ENCODE measurements at regions not wholly inside any gene's neighbourhood (a gene's known extent, or its start where the extent isn't known, plus 50 kb on each side); places are given as distances from the start of the nearest gene placed in this dataset.

- TF ChIP-seq CTCF (IDR thresholded peaks at IDR 0.05; ENCODE audit: extremely low read depth, low read depth, low read length): no peak
- Histone ChIP-seq H3K4me2 (ENCODE audit: insufficient read depth, low read length) (no peak overlapping the region), H3K27ac (ENCODE audit: low read depth, low read length) (no peak overlapping the region), H4K20me1 (ENCODE audit: insufficient read depth, low read length) (no peaks in the 10 kb centered on the region), H3K4me1 (ENCODE audit: insufficient read depth, low read length) (no peaks in the 10 kb centered on the region), H3K27me3 (ENCODE audit: insufficient read depth, low read length) (no peaks in the 10 kb centered on the region), H3K79me2 (ENCODE audit: insufficient read depth, low read length) (no peaks in the 10 kb centered on the region), H3K4me3 (ENCODE audit: insufficient read depth, low read length) (no peak overlapping the region), H3K9me3 (ENCODE audit: low read depth, low read length) (peaks cover 2% of the 10 kb centered on the region), H3K36me3 (ENCODE audit: insufficient read depth, low read length) (no peaks in the 10 kb centered on the region), H2AFZ (ENCODE audit: low read length) (no peak overlapping the region)
- DNase-seq (ENCODE audit: insufficient read length, low spot score, missing footprints): no peak
Measured at GRCh38 chr19:28581468-28581770, 631.5 kb downstream of the UQCRFS1 start.

- Histone ChIP-seq H3K4me1 (ENCODE audit: insufficient read depth, low read length) (no peaks in the 10 kb centered on the region), H3K79me2 (ENCODE audit: insufficient read depth, low read length) (no peaks in the 10 kb centered on the region), H4K20me1 (ENCODE audit: insufficient read depth, low read length) (no peaks in the 10 kb centered on the region), H3K9me3 (ENCODE audit: low read depth, low read length) (peaks cover 2% of the 10 kb centered on the region), H3K4me3 (ENCODE audit: insufficient read depth, low read length) (no peak overlapping the region), H3K27me3 (ENCODE audit: insufficient read depth, low read length) (no peaks in the 10 kb centered on the region), H3K36me3 (ENCODE audit: insufficient read depth, low read length) (no peaks in the 10 kb centered on the region), H3K4me2 (ENCODE audit: insufficient read depth, low read length) (no peak overlapping the region), H3K27ac (ENCODE audit: low read depth, low read length) (no peak overlapping the region), H2AFZ (ENCODE audit: low read length) (no peak overlapping the region)
- TF ChIP-seq CTCF (IDR thresholded peaks at IDR 0.05; ENCODE audit: extremely low read depth, low read depth, low read length): no peak
- no peak for DNase-seq (ENCODE audit: insufficient read length, low spot score, missing footprints)
Measured at GRCh38 chr19:28578786-28579505, 634.0 kb downstream of the UQCRFS1 start.

GRCh38 chr19:28578208-28578607, 634.7 kb downstream of the UQCRFS1 start:
- no peaks in the 10 kb centered on the region for H3K36me3 ChIP-seq (ENCODE audit: insufficient read depth, low read length)
- H3K79me2 ChIP-seq (ENCODE audit: insufficient read depth, low read length): no peaks in the 10 kb centered on the region
- peaks cover 2% of the 10 kb centered on the region for H3K9me3 ChIP-seq (ENCODE audit: low read depth, low read length)
- no peak overlapping the region for H3K4me2 ChIP-seq (ENCODE audit: insufficient read depth, low read length)
- no peak for TF ChIP-seq CTCF (IDR thresholded peaks at IDR 0.05; ENCODE audit: extremely low read depth, low read depth, low read length)
- no peak for DNase-seq (ENCODE audit: insufficient read length, low spot score, missing footprints)
- H3K4me3 ChIP-seq (ENCODE audit: insufficient read depth, low read length): no peak overlapping the region
- no peaks in the 10 kb centered on the region for H4K20me1 ChIP-seq (ENCODE audit: insufficient read depth, low read length)
- H3K27ac ChIP-seq (ENCODE audit: low read depth, low read length): no peak overlapping the region
- H2AFZ ChIP-seq (ENCODE audit: low read length): no peak overlapping the region
- no peaks in the 10 kb centered on the region for H3K27me3 ChIP-seq (ENCODE audit: insufficient read depth, low read length)
- no peaks in the 10 kb centered on the region for H3K4me1 ChIP-seq (ENCODE audit: insufficient read depth, low read length)

GRCh38 chr19:28577666-28578065, 635.3 kb downstream of the UQCRFS1 start:
- Histone ChIP-seq H3K79me2 (ENCODE audit: insufficient read depth, low read length) (no peaks in the 10 kb centered on the region), H4K20me1 (ENCODE audit: insufficient read depth, low read length) (no peaks in the 10 kb centered on the region), H3K27ac (ENCODE audit: low read depth, low read length) (no peak overlapping the region), H3K4me1 (ENCODE audit: insufficient read depth, low read length) (no peaks in the 10 kb centered on the region), H3K4me2 (ENCODE audit: insufficient read depth, low read length) (no peak overlapping the region), H3K36me3 (ENCODE audit: insufficient read depth, low read length) (no peaks in the 10 kb centered on the region), H3K27me3 (ENCODE audit: insufficient read depth, low read length) (no peaks in the 10 kb centered on the region), H3K4me3 (ENCODE audit: insufficient read depth, low read length) (no peak overlapping the region), H2AFZ (ENCODE audit: low read length) (no peak overlapping the region), H3K9me3 (ENCODE audit: low read depth, low read length) (peaks cover 2% of the 10 kb centered on the region)
- TF ChIP-seq CTCF (IDR thresholded peaks at IDR 0.05; ENCODE audit: extremely low read depth, low read depth, low read length): no peak
- DNase-seq (ENCODE audit: insufficient read length, low spot score, missing footprints): no peak

Data from osteoblast (primary cell).